A549 (cell line): ENCODE measurements at regions not wholly inside any gene's neighbourhood (a gene's known extent, or its start where the extent isn't known, plus 50 kb on each side); places are given as distances from the start of the nearest gene placed in this dataset.
A peak's percentile ranks its signal among the peaks of the same experiment; 100 is the strongest.

Experiments used
- ATAC-seq, 2 experiments: fragments of 200-7000 bp in 1 of 2; fragments of >200 bp in 1 of 2; cut with Nextera tagmentation in 1 of 2; cut with Tn5 transposase in 1 of 2; 3 replicates each; pipeline versions ENCODE4 v1.8.0 to v1.9.1; 2018 to 2020; ENCODE audit warnings: mild to moderate bottlenecking in 1 of 2, moderate library complexity in 1 of 2
- CTCF ChIA-PET: fragments of 300-600 bp; sonication (Branson Sonifier 250); formaldehyde crosslinking; extraction: SDS; loops from one replicate; lab custom pipeline; 2021; ENCODE audit warnings: antibody characterized with exemption, inconsistent platforms; lab: Yijun Ruan, JAX
- POLR2A ChIA-PET: fragments of 350-600 bp; formaldehyde crosslinking; extraction: SDS; loops from one replicate; lab custom pipeline; 2021; ENCODE audit warnings: antibody characterized with exemption, inconsistent platforms; lab: Yijun Ruan, JAX
- DNase-seq, 2 experiments: peaks; one replicate each; pipeline versions ENCODE4 v3.0.0 to v3.0.0-alpha.2; 2011 to 2016; ENCODE audit warnings: low read depth in 1 of 2, low spot score in 1 of 2
- FAIRE-seq: peaks from 2 replicates; lab custom pipeline; 2011; peaks lifted over from hg19 to GRCh38; lab: Jason Lieb, UNC
- H3K27ac ChIP-seq, 2 experiments: fragments of >200 bp; sonication (Bioruptor Twin); formaldehyde crosslinking; 3 replicates each; pipeline ENCODE4 v1.5.1; 2016 to 2017
- H3K4me1 ChIP-seq: fragments of >200 bp; sonication (Bioruptor Twin); formaldehyde crosslinking; 3 replicates; pipeline ENCODE4 v1.6.1; 2016
- H3K4me2 ChIP-seq: fragments of >200 bp; sonication (Bioruptor Twin); formaldehyde crosslinking; 3 replicates; pipeline ENCODE4 v1.6.1; 2016
- H3K4me3 ChIP-seq: fragments of >200 bp; sonication (Bioruptor Twin); formaldehyde crosslinking; 3 replicates; pipeline ENCODE4 v1.5.1; 2016
- H3K9me3 ChIP-seq: fragments of >200 bp; sonication (Bioruptor Twin); formaldehyde crosslinking; 3 replicates; pipeline ENCODE4 v1.6.1; 2016
- BHLHE40 ChIP-seq: IDR thresholded peaks from 2 replicates; pipeline ENCODE4 v1.6.1; 2012; ENCODE audit warnings: low read depth, low read length, inconsistent platforms
- CBX8 ChIP-seq: fragments of 200-600 bp; sonication (generic); IDR thresholded peaks from 2 replicates; pipeline ENCODE4 v1.6.1; 2016
- CEBPB ChIP-seq, 2 experiments: fragments of >200 bp in 1 of 2; sonication (Bioruptor Twin) in 1 of 2; formaldehyde crosslinking in 1 of 2; IDR thresholded peaks; 2 replicates each; pipeline ENCODE4 v1.6.1; 2012 to 2016
- E2F6 ChIP-seq: IDR thresholded peaks from 2 replicates; pipeline ENCODE4 v1.6.1; 2012; ENCODE audit warnings: low read depth, borderline replicate concordance
- EHF ChIP-seq: fragments of 250-450 bp; sonication (Bioruptor Pico); IDR thresholded peaks from 2 replicates; pipeline ENCODE4 v1.5.0; 2020; ENCODE audit warnings: mild to moderate bottlenecking
- EHMT2 ChIP-seq: fragments of 200-600 bp; sonication (generic); IDR thresholded peaks from 2 replicates; pipeline ENCODE4 v1.6.1; 2016; ENCODE audit warnings: antibody characterized with exemption, low read depth, mild to moderate bottlenecking, moderate library complexity
- ESRRA ChIP-seq: fragments of 150-350 bp; IDR thresholded peaks from 2 replicates; pipeline ENCODE4 v1.6.1; 2014; ENCODE audit warnings: mild to moderate bottlenecking, low read length, borderline replicate concordance
- FOSL2 ChIP-seq, 2 experiments: fragments of 450-650 bp in 1 of 2; fragments of >200 bp in 1 of 2; sonication (Bioruptor Twin) in 1 of 2; formaldehyde crosslinking; IDR thresholded peaks; 2 replicates each; pipeline versions ENCODE4 v1.5.0 to v1.6.1; 2016 to 2020; ENCODE audit warnings: mild to moderate bottlenecking in 1 of 2, moderate library complexity in 1 of 2
- GATA3 ChIP-seq: IDR thresholded peaks from 2 replicates; pipeline ENCODE4 v1.6.1; 2012; ENCODE audit warnings: borderline replicate concordance
- HDAC2 ChIP-seq: fragments of 200-600 bp; sonication (generic); IDR thresholded peaks from 2 replicates; pipeline ENCODE4 v1.6.1; 2016
- HMGXB4 ChIP-seq: fragments of 250-450 bp; sonication (Bioruptor Pico); IDR thresholded peaks from 2 replicates; pipeline ENCODE4 v1.5.0; 2021; ENCODE audit warnings: mild to moderate bottlenecking, moderate library complexity, borderline replicate concordance
- HOXA7 ChIP-seq: fragments of 250-450 bp; sonication (Bioruptor Pico); IDR thresholded peaks from 2 replicates; pipeline ENCODE4 v1.5.0; 2020; ENCODE audit warnings: mild to moderate bottlenecking, moderate library complexity
- HOXB13 ChIP-seq: fragments of 250-450 bp; sonication (Bioruptor Pico); IDR thresholded peaks from 2 replicates; pipeline ENCODE4 v1.5.0; 2020; ENCODE audit warnings: low read depth, mild to moderate bottlenecking, moderate library complexity
- HOXB5 ChIP-seq: fragments of 250-450 bp; sonication (Bioruptor Pico); IDR thresholded peaks from 2 replicates; pipeline ENCODE4 v1.5.0; 2020; ENCODE audit warnings: mild to moderate bottlenecking, moderate library complexity
- KDM1A ChIP-seq: fragments of 200-600 bp; sonication (generic); IDR thresholded peaks from 2 replicates; pipeline ENCODE4 v1.6.1; 2016; ENCODE audit warnings: low read depth, mild to moderate bottlenecking
- MAFK ChIP-seq: fragments of 450-650 bp; IDR thresholded peaks from 2 replicates; pipeline ENCODE4 v1.6.1; 2014; ENCODE audit not compliant: partially characterized antibody
- MYC ChIP-seq: IDR thresholded peaks from 2 replicates; pipeline ENCODE4 v1.6.1; 2012; ENCODE audit warnings: mild to moderate bottlenecking, inconsistent platforms, low read length, improper control_type of control experiment, borderline replicate concordance
- NFE2L2 ChIP-seq: fragments of 150-350 bp; conservative IDR thresholded peaks from 2 replicates; pipeline ENCODE4 v1.6.1; 2014; ENCODE audit warnings: low read length
- PHF8 ChIP-seq: fragments of 200-600 bp; sonication (generic); IDR thresholded peaks from 2 replicates; pipeline ENCODE4 v1.6.1; 2016; ENCODE audit warnings: low read depth, mild to moderate bottlenecking, antibody characterized with exemption, moderate library complexity, borderline replicate concordance
- POLR2A ChIP-seq: IDR thresholded peaks from 2 replicates; pipeline ENCODE4 v1.6.1; 2012; ENCODE audit warnings: mild to moderate bottlenecking, low read length
- RARB ChIP-seq: fragments of 250-450 bp; sonication (Bioruptor Pico); IDR thresholded peaks from 2 replicates; pipeline ENCODE4 v1.8.0; 2021; ENCODE audit warnings: mild to moderate bottlenecking, moderate library complexity
- RFX5 ChIP-seq: fragments of 450-650 bp; IDR thresholded peaks from 2 replicates; pipeline ENCODE4 v1.7.1; 2014; ENCODE audit warnings: antibody characterized with exemption, mild to moderate bottlenecking, moderate library complexity
- RNF2 ChIP-seq: fragments of 200-600 bp; sonication (generic); IDR thresholded peaks from 2 replicates; pipeline ENCODE4 v1.6.1; 2016; ENCODE audit warnings: low read depth, mild to moderate bottlenecking, antibody characterized with exemption, moderate library complexity, borderline replicate concordance
- SMC3 ChIP-seq: fragments of >200 bp; sonication (Bioruptor Twin); formaldehyde crosslinking; IDR thresholded peaks from 3 replicates; pipeline ENCODE4 v1.6.1; 2018; ENCODE audit warnings: inconsistent platforms
- SREBF2 ChIP-seq: fragments of 450-650 bp; IDR thresholded peaks from 2 replicates; pipeline ENCODE4 v1.6.1; 2014; ENCODE audit warnings: mild to moderate bottlenecking, moderate library complexity
- TFCP2L1 ChIP-seq: fragments of 250-450 bp; sonication (Bioruptor Pico); IDR thresholded peaks from 2 replicates; pipeline ENCODE4 v1.5.0; 2021; ENCODE audit warnings: mild to moderate bottlenecking
- ZSCAN20 ChIP-seq: fragments of 250-450 bp; sonication (Bioruptor Pico); IDR thresholded peaks from 2 replicates; pipeline ENCODE4 v1.8.0; 2022; ENCODE audit warnings: mild to moderate bottlenecking, moderate library complexity
- WGBS: methylation state at CpG from one replicate; pipeline ENCODE4 v1.1.6; 2017; ENCODE audit errors: missing lambda C conversion rate; 5-methylcytosine and 5-hydroxymethylcytosine counted together
- TF ChIP-seq, protein P1 (sequence below): fragments of >200 bp; sonication (Bioruptor Twin); formaldehyde crosslinking; IDR thresholded peaks from 3 replicates; pipeline ENCODE4 v1.6.1; 2016

- TF ChIP-seq HMGXB4 (no peak), BHLHE40 (no peak), CEBPB (IDR thresholded peaks at IDR 0.05) (no peak)
These were observed 73.7 kb upstream of the CTNND2 start (continued) for GRCh38 chr5:11977904-11978303.

- FAIRE-seq (no peak), ATAC-seq (no peak), DNase-seq (no peak)
- ChIA-PET CTCF (no interaction called here), POLR2A (no interaction called here)
- Histone ChIP-seq H3K27ac (no peak overlapping the region), H3K4me2 (no peak overlapping the region), H3K4me3 (no peak overlapping the region), H3K9me3 (no peaks in the 10 kb centered on the region), H3K4me1 (no peaks in the 10 kb centered on the region)
- TF ChIP-seq E2F6 (no peak), TFCP2L1 (CRISPR knock-in tag) (no peak), ESRRA (no peak), SMC3 (no peak), HDAC2 (no peak), MYC (no peak), HOXB5 (CRISPR knock-in tag) (no peak)
- WGBS, result 7% methylated on average over 7 of the region's 7 CpGs
These were observed 69.2 kb upstream of the CTNND2 start for GRCh38 chr5:11973469-11973868.

DNA sequence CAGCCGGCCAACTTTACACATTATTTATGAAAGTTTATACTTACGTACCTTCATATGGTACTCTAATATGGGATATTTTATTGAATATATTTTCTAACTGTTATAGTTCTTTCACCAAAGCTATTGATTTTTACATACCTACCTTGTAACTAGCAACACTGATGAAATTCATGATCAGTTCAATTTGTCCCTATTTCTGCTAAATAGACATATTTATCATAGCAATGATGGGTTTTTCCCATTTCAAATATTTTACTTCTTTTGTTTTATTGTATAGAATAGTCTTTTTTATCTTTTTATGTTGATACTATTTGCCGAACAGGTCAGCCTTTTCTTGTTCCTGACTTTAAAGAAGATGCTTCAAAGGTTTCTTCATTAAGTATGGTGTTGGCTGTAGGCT lies 59.0 kb upstream of the CTNND2 start:
- WGBS, result 40% methylated on average over 3 of the region's 3 CpGs
- no peak for ATAC-seq
- no peak for FAIRE-seq
- H3K4me3 ChIP-seq, result no peak overlapping the region
- H3K4me2 ChIP-seq, result no peak overlapping the region
- no peaks in the 10 kb centered on the region for H3K4me1 ChIP-seq
- no peaks in the 10 kb centered on the region for H3K9me3 ChIP-seq
- CTCF ChIA-PET, result no interaction called here
- POLR2A ChIA-PET, result no interaction called here
- TF ChIP-seq HOXA7 (no peak), PHF8 (no peak), MAFK (peak; percentile 40), RNF2 (no peak)
- no peak overlapping the region for H3K27ac ChIP-seq
- DNase-seq, result no peak

- no peak for TF ChIP-seq POLR2A
- TF ChIP-seq MAFK, result no peak
- TF ChIP-seq HDAC2, result no peak
- TF ChIP-seq SREBF2, result no peak
- TF ChIP-seq EHF (CRISPR knock-in tag), result no peak
- no peak for TF ChIP-seq RARB (CRISPR knock-in tag)
- TF ChIP-seq KDM1A, result no peak
- TF ChIP-seq EHMT2, result no peak
- no peak for TF ChIP-seq TFCP2L1 (CRISPR knock-in tag)
- TF ChIP-seq, protein P1, sequence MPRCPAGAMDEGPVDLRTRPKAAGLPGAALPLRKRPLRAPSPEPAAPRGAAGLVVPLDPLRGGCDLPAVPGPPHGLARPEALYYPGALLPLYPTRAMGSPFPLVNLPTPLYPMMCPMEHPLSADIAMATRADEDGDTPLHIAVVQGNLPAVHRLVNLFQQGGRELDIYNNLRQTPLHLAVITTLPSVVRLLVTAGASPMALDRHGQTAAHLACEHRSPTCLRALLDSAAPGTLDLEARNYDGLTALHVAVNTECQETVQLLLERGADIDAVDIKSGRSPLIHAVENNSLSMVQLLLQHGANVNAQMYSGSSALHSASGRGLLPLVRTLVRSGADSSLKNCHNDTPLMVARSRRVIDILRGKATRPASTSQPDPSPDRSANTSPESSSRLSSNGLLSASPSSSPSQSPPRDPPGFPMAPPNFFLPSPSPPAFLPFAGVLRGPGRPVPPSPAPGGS, result no peak
- no peak for TF ChIP-seq HOXB13 (CRISPR knock-in tag)
- no peak for TF ChIP-seq CBX8
- no peak for TF ChIP-seq ZSCAN20 (CRISPR knock-in tag)
- no peak for TF ChIP-seq RFX5
- TF ChIP-seq CEBPB (IDR thresholded peaks at IDR 0.05), result no peak
- TF ChIP-seq NFE2L2, result no peak
- TF ChIP-seq FOSL2 (IDR thresholded peaks at IDR 0.05), result no peak
- TF ChIP-seq FOSL2 (CRISPR knock-in tag; IDR thresholded peaks at IDR 0.05), result no peak
- TF ChIP-seq GATA3, result no peak
- Histone ChIP-seq H3K27ac (no peak overlapping the region), H3K4me3 (no peak overlapping the region), H3K9me3 (no peaks in the 10 kb centered on the region), H3K4me1 (no peaks in the 10 kb centered on the region), H3K4me2 (no peak overlapping the region)
- DNase-seq (no peak), ATAC-seq (no peak), FAIRE-seq (no peak)
- POLR2A ChIA-PET, result no interaction called here
- CTCF ChIA-PET, result interaction anchor here (0.7 kb wide), 1 partner anchor 10 kb away, joined by 4 read pairs; no protein-coding TSS in a partner anchor
- 2% methylated on average over 4 of the region's 4 CpGs for WGBS
These were observed 57.9 kb upstream of the CTNND2 start for GRCh38 chr5:11962122-11962521.
